ENCODE measurements at regions not wholly inside any gene's neighbourhood (a gene's known extent, or its start where the extent isn't known, plus 50 kb on each side); places are given as distances from the start of the nearest gene placed in this dataset.
A peak's percentile ranks its signal among the peaks of the same experiment; 100 is the strongest.

GRCh38 chr4:177229331-177229730 lies 80.3 kb upstream of the NEIL3 start:
- H3K9me3 ChIP-seq (ENCODE audit: low read depth) = no peaks in the 10 kb centered on the region
- no peaks in the 10 kb centered on the region for H3K4me1 ChIP-seq (ENCODE audit: insufficient read depth)
- H3K79me2 ChIP-seq = no peaks in the 10 kb centered on the region
- H2AFZ ChIP-seq = peak overlapping the region; percentile 15
- no peaks in the 10 kb centered on the region for H3K9me2 ChIP-seq (replicated peaks; ENCODE audit: insufficient read depth)
- peak overlapping the region; percentile 51 for H3K4me2 ChIP-seq
- H3K27me3 ChIP-seq = no peaks in the 10 kb centered on the region
- no peaks in the 10 kb centered on the region for H3K36me3 ChIP-seq (replicated peaks; ENCODE audit: insufficient read depth, low read depth)
- TF ChIP-seq CTCF (IDR thresholded peaks at IDR 0.05; ENCODE audit: poor library complexity) = no peak
- TF ChIP-seq EZH2phosphoT487 (IDR thresholded peaks at IDR 0.05; ENCODE audit: low read depth, severe bottlenecking, unreplicated experiment) = no peak
- no peak for TF ChIP-seq EZH2 (IDR thresholded peaks at IDR 0.05; ENCODE audit: borderline replicate concordance)
- no peak overlapping the region for H3K27ac ChIP-seq
- no peaks in the 10 kb centered on the region for H4K20me1 ChIP-seq (ENCODE audit: insufficient read depth, poor library complexity, severe bottlenecking)
- 46% methylated on average over 7 of the region's 7 CpGs for WGBS (ENCODE audit: low lambda C conversion rate, missing lambda C conversion rate)
- DNase-seq (ENCODE audit: low spot score) = no peak
- no peak overlapping the region for H3K4me3 ChIP-seq

- H3K9me2 ChIP-seq (replicated peaks; ENCODE audit: insufficient read depth) = no peaks in the 10 kb centered on the region
- H3K4me2 ChIP-seq = no peak overlapping the region
- no peak overlapping the region for H3K4me3 ChIP-seq
- no peaks in the 10 kb centered on the region for H3K4me1 ChIP-seq (ENCODE audit: insufficient read depth)
- H3K79me2 ChIP-seq = no peaks in the 10 kb centered on the region
- H2AFZ ChIP-seq = no peak overlapping the region
- no peaks in the 10 kb centered on the region for H3K36me3 ChIP-seq (replicated peaks; ENCODE audit: insufficient read depth, low read depth)
- no peak for TF ChIP-seq EZH2phosphoT487 (IDR thresholded peaks at IDR 0.05; ENCODE audit: low read depth, severe bottlenecking, unreplicated experiment)
- TF ChIP-seq EZH2 (IDR thresholded peaks at IDR 0.05; ENCODE audit: borderline replicate concordance) = no peak
- no peak for TF ChIP-seq CTCF (IDR thresholded peaks at IDR 0.05; ENCODE audit: poor library complexity)
- H3K27ac ChIP-seq = no peak overlapping the region
- H3K9me3 ChIP-seq (ENCODE audit: low read depth) = no peaks in the 10 kb centered on the region
- H3K27me3 ChIP-seq = no peaks in the 10 kb centered on the region
- no peaks in the 10 kb centered on the region for H4K20me1 ChIP-seq (ENCODE audit: insufficient read depth, poor library complexity, severe bottlenecking)
- DNase-seq (ENCODE audit: low spot score) = no peak
Measured at GRCh38 chr4:177232473-177232872, 77.2 kb upstream of the NEIL3 start.

GRCh38 chr4:177235026-177235425 lies 74.6 kb upstream of the NEIL3 start:
- Histone ChIP-seq H3K27ac (no peak overlapping the region), H3K4me2 (no peak overlapping the region), H3K9me3 (ENCODE audit: low read depth) (no peaks in the 10 kb centered on the region), H3K9me2 (replicated peaks; ENCODE audit: insufficient read depth) (no peaks in the 10 kb centered on the region), H3K4me1 (ENCODE audit: insufficient read depth) (no peaks in the 10 kb centered on the region), H3K79me2 (no peaks in the 10 kb centered on the region), H2AFZ (no peak overlapping the region), H3K4me3 (no peak overlapping the region), H3K36me3 (replicated peaks; ENCODE audit: insufficient read depth, low read depth) (no peaks in the 10 kb centered on the region), H3K27me3 (no peaks in the 10 kb centered on the region), H4K20me1 (ENCODE audit: insufficient read depth, poor library complexity, severe bottlenecking) (no peaks in the 10 kb centered on the region)
- 88% methylated on average over 1 of the region's 1 CpG for WGBS (ENCODE audit: low lambda C conversion rate, missing lambda C conversion rate)
- TF ChIP-seq CTCF (IDR thresholded peaks at IDR 0.05; ENCODE audit: poor library complexity) (no peak), EZH2phosphoT487 (IDR thresholded peaks at IDR 0.05; ENCODE audit: low read depth, severe bottlenecking, unreplicated experiment) (no peak), EZH2 (IDR thresholded peaks at IDR 0.05; ENCODE audit: borderline replicate concordance) (no peak)
- DNase-seq (ENCODE audit: low spot score) = no peak

- Histone ChIP-seq H3K4me1 (ENCODE audit: insufficient read depth) (no peaks in the 10 kb centered on the region), H2AFZ (no peak overlapping the region), H3K27ac (no peak overlapping the region), H3K9me2 (replicated peaks; ENCODE audit: insufficient read depth) (no peaks in the 10 kb centered on the region), H3K36me3 (replicated peaks; ENCODE audit: insufficient read depth, low read depth) (no peaks in the 10 kb centered on the region), H3K4me3 (no peak overlapping the region), H3K27me3 (no peaks in the 10 kb centered on the region), H3K9me3 (ENCODE audit: low read depth) (no peaks in the 10 kb centered on the region), H3K79me2 (no peaks in the 10 kb centered on the region), H4K20me1 (ENCODE audit: insufficient read depth, poor library complexity, severe bottlenecking) (no peaks in the 10 kb centered on the region), H3K4me2 (no peak overlapping the region)
- no peak for TF ChIP-seq CTCF (IDR thresholded peaks at IDR 0.05; ENCODE audit: poor library complexity)
- TF ChIP-seq EZH2 (IDR thresholded peaks at IDR 0.05; ENCODE audit: borderline replicate concordance) = no peak
- TF ChIP-seq EZH2phosphoT487 (IDR thresholded peaks at IDR 0.05; ENCODE audit: low read depth, severe bottlenecking, unreplicated experiment) = no peak
- 94% methylated on average over 4 of the region's 4 CpGs for WGBS (ENCODE audit: low lambda C conversion rate, missing lambda C conversion rate)
- DNase-seq (ENCODE audit: low spot score) = no peak
Measured at GRCh38 chr4:177236886-177237285, 72.8 kb upstream of the NEIL3 start.

Data from hepatocyte (in vitro differentiated cells).